HCT116 (cell line): ENCODE measurements at regions not wholly inside any gene's neighbourhood (a gene's known extent, or its start where the extent isn't known, plus 50 kb on each side); places are given as distances from the start of the nearest gene placed in this dataset.

Source experiments
- ATAC-seq: fragments of 200-7000 bp; cut with Tn5 transposase; 2 replicates; pipeline ENCODE4 v1.9.1; 2020; ENCODE audit warnings: mild to moderate bottlenecking, moderate library complexity
- BruUV-seq: library from RNA; stranded (reverse); fragments of 400-500 nt; replicated peaks from 2 replicates; lab custom pipeline; 2021; lab: Mats Ljungman, UMichigan
- CTCF ChIA-PET: fragments of 300-600 bp; sonication (Branson Sonifier 250); formaldehyde crosslinking; loops from one replicate; lab custom pipeline; 2021; ENCODE audit warnings: antibody characterized with exemption; lab: Charles Lee
- POLR2A ChIA-PET: fragments of 300-600, 350-600 bp; sonication (Branson Sonifier 250); formaldehyde crosslinking; loops from one replicate; lab custom pipeline; 2021; ENCODE audit warnings: antibody characterized with exemption; lab: Charles Lee
- RAD21 ChIA-PET, 2 experiments: fragments of 300-600 bp; sonication (Branson Sonifier 250); formaldehyde crosslinking; loops; one replicate each; lab custom pipeline; 2023; ENCODE audit warnings: low total read pairs in 2 of 2; ENCODE audit not compliant: uncharacterized antibody in 2 of 2, unreplicated experiment in 2 of 2, low non-redundant PET in 1 of 2; lab: Charles Lee
- DNase-seq: peaks from one replicate; pipeline ENCODE4 v3.0.0-alpha.2; 2010; ENCODE audit warnings: low read depth, low spot score
- H2AFZ ChIP-seq: fragments of 200-600 bp; shearing (Covaris generic), sonication (generic); 2 replicates; pipeline ENCODE4 v1.6.1; 2017; ENCODE audit warnings: low read depth, mixed run types, mixed read lengths, antibody characterized with exemption, low read length; ENCODE audit not compliant: poor library complexity, severe bottlenecking
- H3K27ac ChIP-seq: 2 replicates; pipeline ENCODE4 v1.5.1; 2012; ENCODE audit warnings: low read depth, low read length
- H3K27me3 ChIP-seq: fragments of 200-600 bp; sonication (generic); 2 replicates; pipeline ENCODE4 v1.6.1; 2016; ENCODE audit warnings: mixed run types, low read length, mixed read lengths; ENCODE audit not compliant: insufficient read depth
- H3K36me3 ChIP-seq, 2 experiments: fragments of 200-500 bp in 1 of 2; fragments of 200-600 bp in 1 of 2; sonication (Bioruptor generic) in 1 of 2; sonication (generic) in 1 of 2; 2 replicates each; pipeline versions ENCODE4 v1.5.1 to v1.6.1; 2014 to 2016; ENCODE audit warnings: low read length in 2 of 2, inconsistent platforms in 1 of 2, mixed read lengths in 1 of 2, mixed run types in 1 of 2; ENCODE audit not compliant: insufficient read depth in 2 of 2, control insufficient read depth in 1 of 2
- H3K4me1 ChIP-seq, 2 experiments: fragments of 200-600 bp in 1 of 2; sonication (generic) in 1 of 2; 2 replicates each; pipeline versions ENCODE4 v1.5.1 to v1.6.1; 2012 to 2017; ENCODE audit warnings: low read length in 2 of 2, inconsistent platforms in 1 of 2, mild to moderate bottlenecking in 1 of 2, mixed read lengths in 1 of 2, mixed run types in 1 of 2, moderate library complexity in 1 of 2; ENCODE audit not compliant: insufficient read depth in 2 of 2, control insufficient read depth in 1 of 2
- H3K4me2 ChIP-seq: fragments of 200-600 bp; sonication (generic); 2 replicates; pipeline ENCODE4 v1.6.1; 2017; ENCODE audit warnings: mixed run types, low read length, mixed read lengths
- H3K4me3 ChIP-seq, 2 experiments: fragments of 200-600 bp in 1 of 2; sonication (generic) in 1 of 2; replicated peaks in 1 of 2; 2 replicates each; pipeline ENCODE4 v1.5.1; 2011 to 2016; ENCODE audit warnings: low read length in 2 of 2, control low read depth in 1 of 2, low read depth in 1 of 2, mild to moderate bottlenecking in 1 of 2, mixed read lengths in 1 of 2, mixed run types in 1 of 2
- H3K79me2 ChIP-seq: fragments of 200-600 bp; sonication (generic); 2 replicates; pipeline ENCODE4 v1.6.1; 2017; ENCODE audit warnings: mild to moderate bottlenecking, mixed run types, low read length, moderate library complexity, mixed read lengths; ENCODE audit not compliant: insufficient read depth
- H3K9ac ChIP-seq: fragments of 200-600 bp; sonication (generic); 2 replicates; pipeline ENCODE4 v1.6.1; 2016; ENCODE audit warnings: low read length, mixed read lengths
- H3K9me2 ChIP-seq: fragments of 200-600 bp; sonication (generic), shearing (Covaris generic); 2 replicates; pipeline ENCODE4 v1.6.1; 2017; ENCODE audit warnings: mixed run types, mild to moderate bottlenecking, moderate library complexity; ENCODE audit not compliant: insufficient read depth
- H3K9me3 ChIP-seq, 2 experiments: fragments of 200-500 bp in 1 of 2; fragments of 200-600 bp in 1 of 2; sonication (Bioruptor generic) in 1 of 2; sonication (generic) in 1 of 2; 2 replicates each; pipeline ENCODE4 v1.6.1; 2014 to 2017; ENCODE audit warnings: low read length in 2 of 2, mixed read lengths in 2 of 2, inconsistent platforms in 1 of 2, low read depth in 1 of 2, mild to moderate bottlenecking in 1 of 2, mixed run types in 1 of 2, moderate library complexity in 1 of 2; ENCODE audit not compliant: control insufficient read depth in 1 of 2, insufficient read depth in 1 of 2
- H4K20me1 ChIP-seq: fragments of 200-600 bp; sonication (generic), shearing (Covaris generic); 2 replicates; pipeline ENCODE4 v1.6.1; 2017; ENCODE audit warnings: mixed run types, mild to moderate bottlenecking, moderate library complexity; ENCODE audit not compliant: insufficient read depth
- EGR1 ChIP-seq: IDR thresholded peaks from 2 replicates; pipeline ENCODE4 v1.6.1; 2012; ENCODE audit warnings: low read depth
- ELF1 ChIP-seq: IDR thresholded peaks from 2 replicates; pipeline ENCODE4 v1.6.1; 2012; ENCODE audit warnings: low read depth, borderline replicate concordance
- EZH2 ChIP-seq: fragments of 200-600 bp; sonication (generic); IDR thresholded peaks from 2 replicates; pipeline ENCODE4 v1.6.1; 2017; ENCODE audit warnings: antibody characterized with exemption, mixed run types
- EZH2phosphoT487 ChIP-seq: fragments of 200-600 bp; IDR thresholded peaks from 2 replicates; pipeline ENCODE4 v1.6.1; 2018; ENCODE audit warnings: antibody characterized with exemption, borderline replicate concordance
- FOSL1 ChIP-seq: IDR thresholded peaks from 2 replicates; pipeline ENCODE4 v1.6.1; 2012; ENCODE audit warnings: low read depth
- POLR2A ChIP-seq: IDR thresholded peaks from 2 replicates; pipeline ENCODE4 v1.7.0; 2011; ENCODE audit warnings: borderline replicate concordance; ENCODE audit not compliant: insufficient read depth, insufficient read length; ENCODE audit errors: extremely low read depth
- POLR2AphosphoS5 ChIP-seq: IDR thresholded peaks from 2 replicates; pipeline ENCODE4 v1.6.1; 2011; ENCODE audit warnings: mild to moderate bottlenecking, low read depth, low read length, moderate library complexity
- RAD21 ChIP-seq: IDR thresholded peaks from 2 replicates; pipeline ENCODE4 v1.6.1; 2012; ENCODE audit warnings: low read depth, mild to moderate bottlenecking
- SIN3A ChIP-seq: IDR thresholded peaks from 2 replicates; pipeline ENCODE4 v1.6.1; 2012; ENCODE audit warnings: low read depth
- SP1 ChIP-seq: IDR thresholded peaks from 2 replicates; pipeline ENCODE4 v1.6.1; 2012; ENCODE audit warnings: low read depth
- SRF ChIP-seq: IDR thresholded peaks from 2 replicates; pipeline ENCODE4 v1.6.1; 2012; ENCODE audit warnings: low read depth
- TCF7L2 ChIP-seq: IDR thresholded peaks from 2 replicates; pipeline ENCODE4 v1.7.0; 2011; ENCODE audit warnings: borderline replicate concordance, inconsistent platforms; ENCODE audit not compliant: insufficient read depth, insufficient read length; ENCODE audit errors: extremely low read depth
- YY1 ChIP-seq: IDR thresholded peaks from 2 replicates; pipeline ENCODE4 v1.6.1; 2011; ENCODE audit warnings: low read length, low read depth, moderate library complexity, mild to moderate bottlenecking; ENCODE audit not compliant: insufficient replicate concordance; ENCODE audit errors: extremely low read depth
- ZNF274 ChIP-seq: fragments of 200-500 bp; sonication (Bioruptor generic); IDR thresholded peaks from 2 replicates; pipeline ENCODE4 v1.6.1; 2014; ENCODE audit warnings: mild to moderate bottlenecking, low read depth, low read length, inconsistent platforms
- intact Hi-C: fragments of 100-400 bp; cut with micrococcal nuclease; formaldehyde crosslinking; loops from 2 replicates; pipeline ENCODE4 v1.10.0; 2022
- TF ChIP-seq, protein P1 (sequence below): IDR thresholded peaks from 2 replicates; pipeline ENCODE4 v1.6.1; 2011; ENCODE audit warnings: mild to moderate bottlenecking, low read length, moderate library complexity; ENCODE audit not compliant: insufficient replicate concordance; ENCODE audit errors: extremely low read depth
- TF ChIP-seq, protein P2 (sequence below): IDR thresholded peaks from 2 replicates; pipeline ENCODE4 v1.6.1; 2012

DNA sequence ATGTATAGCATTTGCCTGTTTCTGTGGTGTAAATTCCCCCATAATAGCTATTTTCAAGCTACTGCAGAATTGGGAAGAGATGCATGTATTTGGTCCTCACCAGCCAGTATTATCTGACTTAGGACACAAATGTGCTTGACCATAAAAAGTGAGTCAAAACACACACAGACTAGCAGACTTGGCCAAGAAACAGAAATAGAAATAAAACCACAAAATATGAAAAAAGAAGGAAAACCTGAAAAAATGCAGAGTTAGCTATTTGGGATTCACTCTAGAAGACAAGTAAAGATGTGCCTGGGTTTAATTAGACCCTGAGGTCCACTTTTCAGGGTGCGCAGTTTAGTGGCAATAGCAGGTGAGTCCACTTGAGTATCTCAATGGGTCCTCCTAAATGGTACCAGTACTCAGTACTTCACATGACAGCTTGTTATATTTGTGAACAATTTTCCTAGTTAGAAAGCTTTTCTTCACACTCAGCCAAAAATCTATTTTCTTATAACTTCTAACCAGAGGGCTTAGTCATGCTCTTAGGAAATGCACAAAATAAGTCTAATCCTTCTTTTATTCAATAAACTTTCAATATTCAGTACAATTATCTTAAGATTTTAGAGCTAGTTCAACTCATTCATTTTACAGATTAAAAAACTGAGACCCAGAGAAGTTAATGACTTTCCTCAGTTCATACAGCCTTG is 108.7 kb upstream of the JADE1 start:
- no peak overlapping the region for H3K4me3 ChIP-seq
- no peaks in the 10 kb centered on the region for H3K36me3 ChIP-seq
- no peak overlapping the region for H2AFZ ChIP-seq
- ChIA-PET CTCF (no interaction called here), POLR2A (no interaction called here), RAD21 (interaction anchor here in 1 of 2 experiments (0.6 kb wide), 1 partner anchor 50 kb away, joined by 4 read pairs; no protein-coding TSS in a partner anchor)
- H4K20me1 ChIP-seq = no peaks in the 10 kb centered on the region
- no peak overlapping the region for H3K4me2 ChIP-seq
- H3K79me2 ChIP-seq = no peaks in the 10 kb centered on the region
- H3K9me3 ChIP-seq = no peaks in the 10 kb centered on the region
- BruUV-seq = no TSS peak
- H3K9me2 ChIP-seq = no peaks in the 10 kb centered on the region
- intact Hi-C loops = no loop called here
- no peak overlapping the region for H3K27ac ChIP-seq
- H3K27me3 ChIP-seq = no peaks in the 10 kb centered on the region
- no peaks in the 10 kb centered on the region for H3K4me1 ChIP-seq
- DNase-seq (no peak), ATAC-seq (no peak)
- H3K9ac ChIP-seq = no peak overlapping the region
- TF ChIP-seq POLR2A = no peak
- TF ChIP-seq POLR2AphosphoS5 = no peak
- TF ChIP-seq YY1 = no peak
- no peak for TF ChIP-seq EZH2
- no peak for TF ChIP-seq SIN3A
- TF ChIP-seq EGR1 = no peak
- TF ChIP-seq ELF1 = no peak
- no peak for TF ChIP-seq ZNF274
- TF ChIP-seq, protein P1, sequence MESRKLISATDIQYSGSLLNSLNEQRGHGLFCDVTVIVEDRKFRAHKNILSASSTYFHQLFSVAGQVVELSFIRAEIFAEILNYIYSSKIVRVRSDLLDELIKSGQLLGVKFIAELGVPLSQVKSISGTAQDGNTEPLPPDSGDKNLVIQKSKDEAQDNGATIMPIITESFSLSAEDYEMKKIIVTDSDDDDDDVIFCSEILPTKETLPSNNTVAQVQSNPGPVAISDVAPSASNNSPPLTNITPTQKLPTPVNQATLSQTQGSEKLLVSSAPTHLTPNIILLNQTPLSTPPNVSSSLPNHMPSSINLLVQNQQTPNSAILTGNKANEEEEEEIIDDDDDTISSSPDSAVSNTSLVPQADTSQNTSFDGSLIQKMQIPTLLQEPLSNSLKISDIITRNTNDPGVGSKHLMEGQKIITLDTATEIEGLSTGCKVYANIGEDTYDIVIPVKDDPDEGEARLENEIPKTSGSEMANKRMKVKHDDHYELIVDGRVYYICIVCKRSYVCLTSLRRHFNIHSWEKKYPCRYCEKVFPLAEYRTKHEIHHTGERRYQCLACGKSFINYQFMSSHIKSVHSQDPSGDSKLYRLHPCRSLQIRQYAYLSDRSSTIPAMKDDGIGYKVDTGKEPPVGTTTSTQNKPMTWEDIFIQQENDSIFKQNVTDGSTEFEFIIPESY = no peak
- no peak for TF ChIP-seq EZH2phosphoT487
- TF ChIP-seq TCF7L2 = no peak
- no peak for TF ChIP-seq SRF
- no peak for TF ChIP-seq SP1
- TF ChIP-seq RAD21 = no peak
- TF ChIP-seq, protein P2, sequence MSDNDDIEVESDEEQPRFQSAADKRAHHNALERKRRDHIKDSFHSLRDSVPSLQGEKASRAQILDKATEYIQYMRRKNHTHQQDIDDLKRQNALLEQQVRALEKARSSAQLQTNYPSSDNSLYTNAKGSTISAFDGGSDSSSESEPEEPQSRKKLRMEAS = no peak
- no peak for TF ChIP-seq FOSL1
